ENCODE measurements at regions not wholly inside any gene's neighbourhood (a gene's known extent, or its start where the extent isn't known, plus 50 kb on each side); places are given as distances from the start of the nearest gene placed in this dataset.

- TF ChIP-seq CTCF (IDR thresholded peaks at IDR 0.05): no peak
- no peak for TF ChIP-seq POLR2AphosphoS5 (IDR thresholded peaks at IDR 0.05)
- no peak for TF ChIP-seq POLR2A (IDR thresholded peaks at IDR 0.05)
Observed at GRCh38 chr3:159413319-159413718, 575.3 kb upstream of the IL12A start.
